GM10266 (cell line): ENCODE measurements at regions not wholly inside any gene's neighbourhood (a gene's known extent, or its start where the extent isn't known, plus 50 kb on each side); places are given as distances from the start of the nearest gene placed in this dataset.

Experiments
- DNase-seq: peaks from one replicate; pipeline ENCODE4 v3.0.0; 2012; ENCODE audit errors: extremely low spot score
- TF ChIP-seq, protein P1 (sequence below): IDR thresholded peaks from 2 replicates; pipeline ENCODE4 v1.5.1; 2012; ENCODE audit warnings: mild to moderate bottlenecking, low read depth; ENCODE audit not compliant: control insufficient read depth, insufficient read depth; ENCODE audit errors: missing control alignments

- no peak for DNase-seq
These were observed 334.8 kb downstream of the KIF2B start for GRCh38 chr17:54157542-54157941.

DNA sequence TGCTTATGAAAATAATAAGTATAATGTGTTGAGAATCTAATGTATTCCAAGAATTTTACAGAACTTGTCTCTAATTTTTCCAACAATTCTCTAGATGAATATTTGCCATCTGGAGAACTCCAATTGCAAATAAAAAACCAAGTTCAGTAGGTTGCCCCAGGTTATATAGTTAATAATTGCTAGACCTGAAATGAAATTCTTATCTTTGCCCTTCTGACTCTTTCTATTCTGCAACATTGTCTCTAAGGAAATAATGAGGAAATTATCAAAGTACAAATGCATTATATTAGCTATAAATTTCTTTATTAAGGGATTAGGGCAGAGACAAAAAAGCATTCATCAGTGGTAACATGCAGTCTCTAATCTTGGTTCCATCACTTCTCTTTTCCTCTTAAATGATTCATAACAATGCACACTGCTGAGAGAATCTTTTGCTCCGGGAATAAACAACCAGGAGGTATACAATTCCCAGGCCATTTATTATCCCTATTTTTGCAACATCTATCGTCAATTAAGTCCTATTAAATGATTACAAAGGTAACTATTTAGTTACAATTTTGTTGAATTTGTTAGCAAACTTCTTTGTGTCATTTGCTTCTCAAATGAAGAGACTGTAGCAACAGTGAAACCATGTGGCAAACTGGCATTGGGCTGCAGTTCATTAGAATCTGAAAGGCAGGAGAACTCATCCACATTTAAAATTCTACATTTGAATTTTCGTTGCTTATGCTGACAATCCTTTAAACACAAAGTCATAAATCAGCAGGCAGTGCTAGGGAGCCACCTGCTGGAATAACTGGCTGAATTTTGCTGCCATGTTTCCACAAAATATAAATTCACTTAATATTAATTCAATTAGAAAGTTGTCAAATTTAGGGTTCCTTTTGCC lies 349.6 kb downstream of the KIF2B start:
- DNase-seq, result no peak
- TF ChIP-seq, protein P1, sequence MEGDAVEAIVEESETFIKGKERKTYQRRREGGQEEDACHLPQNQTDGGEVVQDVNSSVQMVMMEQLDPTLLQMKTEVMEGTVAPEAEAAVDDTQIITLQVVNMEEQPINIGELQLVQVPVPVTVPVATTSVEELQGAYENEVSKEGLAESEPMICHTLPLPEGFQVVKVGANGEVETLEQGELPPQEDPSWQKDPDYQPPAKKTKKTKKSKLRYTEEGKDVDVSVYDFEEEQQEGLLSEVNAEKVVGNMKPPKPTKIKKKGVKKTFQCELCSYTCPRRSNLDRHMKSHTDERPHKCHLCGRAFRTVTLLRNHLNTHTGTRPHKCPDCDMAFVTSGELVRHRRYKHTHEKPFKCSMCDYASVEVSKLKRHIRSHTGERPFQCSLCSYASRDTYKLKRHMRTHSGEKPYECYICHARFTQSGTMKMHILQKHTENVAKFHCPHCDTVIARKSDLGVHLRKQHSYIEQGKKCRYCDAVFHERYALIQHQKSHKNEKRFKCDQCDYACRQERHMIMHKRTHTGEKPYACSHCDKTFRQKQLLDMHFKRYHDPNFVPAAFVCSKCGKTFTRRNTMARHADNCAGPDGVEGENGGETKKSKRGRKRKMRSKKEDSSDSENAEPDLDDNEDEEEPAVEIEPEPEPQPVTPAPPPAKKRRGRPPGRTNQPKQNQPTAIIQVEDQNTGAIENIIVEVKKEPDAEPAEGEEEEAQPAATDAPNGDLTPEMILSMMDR, result peak; percentile 23

More at GRCh38 chr17:54157542-54157941, 334.8 kb downstream of the KIF2B start:
- TF ChIP-seq, protein P1, result no peak

- TF ChIP-seq, protein P1, result no peak
- DNase-seq, result no peak
These were observed 350.2 kb downstream of the KIF2B start for GRCh38 chr17:54172985-54173316.

DNA sequence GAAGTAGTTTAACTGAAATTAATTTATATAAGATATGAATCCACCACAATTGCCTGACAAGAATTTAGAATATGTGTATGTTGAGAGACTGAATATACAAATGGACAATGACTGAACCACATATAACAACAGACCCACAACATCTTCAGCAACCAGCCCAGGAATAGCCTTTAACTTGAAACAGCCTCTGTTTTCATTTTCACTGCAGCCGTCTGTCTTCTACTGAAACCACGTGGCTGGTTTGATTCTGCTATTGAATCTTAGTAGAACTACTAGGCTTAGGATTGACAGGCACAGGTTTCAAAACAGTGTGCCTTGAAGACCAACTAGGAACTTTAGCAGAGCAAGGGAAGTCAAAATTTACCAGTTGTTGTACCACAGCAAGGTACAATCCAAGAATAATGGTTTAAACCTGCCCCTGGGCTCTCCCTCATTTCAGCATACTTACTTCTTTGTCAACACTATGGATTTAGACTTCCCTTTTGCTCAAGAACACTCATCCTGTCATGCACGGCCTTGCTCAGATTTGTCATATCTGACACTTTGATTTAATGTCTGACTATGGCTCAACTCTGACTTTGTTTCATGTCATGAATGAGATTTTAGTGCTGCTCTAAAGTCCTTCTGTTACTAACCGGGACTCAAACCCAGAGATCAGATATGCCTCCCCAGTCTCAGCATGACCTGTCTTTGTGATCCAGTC lies 355.0 kb downstream of the KIF2B start:
- TF ChIP-seq, protein P1, result no peak
- DNase-seq, result no peak

GRCh38 chr17:54180950-54181349 lies 358.2 kb downstream of the KIF2B start:
- TF ChIP-seq, protein P1, result no peak
- DNase-seq, result no peak

DNA sequence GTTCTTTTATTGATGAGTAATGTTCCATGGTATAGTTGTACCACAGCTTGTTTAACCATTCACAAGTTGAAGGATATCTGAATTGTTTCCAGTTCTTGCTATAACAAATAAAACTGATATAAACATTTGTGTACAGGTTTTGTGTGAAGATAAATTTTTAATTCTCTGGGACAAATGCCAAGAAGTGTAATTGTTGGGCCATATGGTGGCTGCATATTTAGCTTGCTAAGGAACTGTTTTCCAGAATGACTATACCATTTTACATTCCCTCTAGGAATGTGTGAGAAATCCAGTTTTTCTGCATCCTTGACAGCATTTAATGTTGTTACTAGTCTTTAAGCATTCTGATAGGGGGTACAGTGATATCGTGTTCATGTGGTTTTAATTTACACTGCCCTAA lies 368.5 kb downstream of the KIF2B start:
- TF ChIP-seq, protein P1, result no peak
- DNase-seq, result no peak

DNA sequence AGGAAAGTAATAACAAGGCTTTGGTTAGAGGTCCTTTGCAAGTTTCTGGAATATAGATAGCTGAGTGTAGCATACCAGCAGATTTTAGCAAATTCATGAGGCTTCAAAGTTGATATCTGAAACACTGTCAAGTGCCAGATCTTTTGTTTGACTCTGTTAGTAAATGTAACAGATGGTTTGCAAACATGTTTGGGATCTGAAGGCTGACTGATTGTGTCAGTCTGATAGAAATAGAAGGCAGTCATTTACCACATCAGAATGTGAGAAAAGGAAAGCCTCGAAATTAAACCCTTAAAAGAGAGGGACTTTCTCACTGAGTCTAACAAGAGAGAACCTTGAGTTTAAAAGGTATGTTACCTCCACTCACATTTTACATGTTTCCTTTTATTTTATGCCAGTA lies 371.5 kb downstream of the KIF2B start:
- no peak for DNase-seq
- TF ChIP-seq, protein P1, result no peak
